CD14-positive monocyte (primary cell): ENCODE measurements at regions not wholly inside any gene's neighbourhood (a gene's known extent, or its start where the extent isn't known, plus 50 kb on each side); places are given as distances from the start of the nearest gene placed in this dataset.

Experiments
- DNase-seq, 3 donors: peaks; one replicate each; pipeline ENCODE4 v3.0.0-alpha.2; 2011 to 2022
- H2AFZ ChIP-seq: 2 replicates; pipeline ENCODE4 v1.6.0; 2012; ENCODE audit warnings: mild to moderate bottlenecking, low read depth, low read length, inconsistent platforms; ENCODE audit not compliant: insufficient read depth, poor library complexity, severe bottlenecking
- H3K27ac ChIP-seq, 2 donors: 1 replicate in 1 of 2; 2 replicates in 1 of 2; pipeline ENCODE4 v1.5.1; 2012 to 2013; ENCODE audit warnings: low read length in 2 of 2, control low read depth in 1 of 2, inconsistent platforms in 1 of 2, low read depth in 1 of 2, mild to moderate bottlenecking in 1 of 2
- H3K27me3 ChIP-seq, 2 donors: one replicate each; pipeline versions ENCODE4 v1.6.0 to v1.6.1; 2011 to 2013; ENCODE audit warnings: low read length in 2 of 2; ENCODE audit not compliant: control insufficient read depth in 2 of 2, insufficient read depth in 2 of 2
- H3K36me3 ChIP-seq, 2 donors: replicated peaks in 1 of 2; 1 replicate in 1 of 2; 2 replicates in 1 of 2; pipeline versions ENCODE4 v1.5.1 to v1.6.1; 2012 to 2013; ENCODE audit warnings: low read length in 2 of 2, control low read depth in 1 of 2, inconsistent platforms in 1 of 2, mild to moderate bottlenecking in 1 of 2; ENCODE audit not compliant: insufficient read depth in 2 of 2, control insufficient read depth in 1 of 2
- H3K4me1 ChIP-seq, 2 donors: 1 replicate in 1 of 2; 2 replicates in 1 of 2; pipeline versions ENCODE4 v1.5.1 to v1.6.1; 2012 to 2013; ENCODE audit warnings: low read length in 2 of 2, control low read depth in 1 of 2, inconsistent platforms in 1 of 2, mild to moderate bottlenecking in 1 of 2, moderate library complexity in 1 of 2; ENCODE audit not compliant: insufficient read depth in 2 of 2, control insufficient read depth in 1 of 2
- H3K4me2 ChIP-seq: replicated peaks from 2 replicates; pipeline ENCODE3; 2012; ENCODE audit warnings: low read length, moderate library complexity, mild to moderate bottlenecking; ENCODE audit not compliant: poor library complexity, severe bottlenecking; ENCODE audit errors: extremely low read depth
- H3K4me3 ChIP-seq, 3 experiments: fragments of 200-600 bp in 1 of 3; sonication (generic) in 1 of 3; replicated peaks in 1 of 3; 1 replicate in 2 of 3; 2 replicates in 1 of 3; pipeline ENCODE4 v1.5.1; 2011 to 2013; ENCODE audit warnings: low read length in 3 of 3, mild to moderate bottlenecking in 3 of 3, control low read depth in 2 of 3, low read depth in 2 of 3, inconsistent platforms in 1 of 3, moderate library complexity in 1 of 3
- H3K79me2 ChIP-seq: 2 replicates; pipeline ENCODE4 v1.6.0; 2012; ENCODE audit warnings: mild to moderate bottlenecking, control low read depth, inconsistent platforms, low read length, moderate library complexity; ENCODE audit not compliant: insufficient read depth
- H3K9ac ChIP-seq: 2 replicates; pipeline ENCODE4 v1.6.0; 2017; ENCODE audit warnings: low read length, mild to moderate bottlenecking; ENCODE audit not compliant: insufficient read depth, poor library complexity, severe bottlenecking
- H3K9me3 ChIP-seq, 2 donors: replicated peaks in 1 of 2; 1 replicate in 1 of 2; 2 replicates in 1 of 2; pipeline versions ENCODE4 v1.5.1 to v1.6.1; 2012 to 2013; ENCODE audit warnings: low read length in 2 of 2, control low read depth in 1 of 2; ENCODE audit not compliant: control insufficient read depth in 1 of 2, insufficient read depth in 1 of 2
- H4K20me1 ChIP-seq: 2 replicates; pipeline ENCODE4 v1.6.0; 2012; ENCODE audit warnings: mild to moderate bottlenecking, low read length, control low read depth, moderate library complexity; ENCODE audit not compliant: insufficient read depth
- H3K27ac Mint-ChIP-seq, 7 donors: one replicate each; pipeline ENCODE4 v1.8.0; 2020; ENCODE audit warnings: mild to moderate bottlenecking in 7 of 7, mixed read lengths in 7 of 7, moderate library complexity in 6 of 7, inconsistent platforms in 2 of 7
- H3K27me3 Mint-ChIP-seq, 3 donors: one replicate each; pipeline ENCODE4 v1.8.0; 2021 to 2022; ENCODE audit warnings: low read depth in 3 of 3, mild to moderate bottlenecking in 3 of 3, mixed read lengths in 3 of 3, moderate library complexity in 3 of 3, inconsistent platforms in 1 of 3
- H3K36me3 Mint-ChIP-seq, 2 donors: one replicate each; pipeline ENCODE4 v1.8.0; 2020; ENCODE audit warnings: mixed read lengths in 2 of 2, inconsistent platforms in 1 of 2, mild to moderate bottlenecking in 1 of 2
- H3K4me1 Mint-ChIP-seq: one replicate; pipeline ENCODE4 v1.8.0; 2020; ENCODE audit warnings: mild to moderate bottlenecking, mixed read lengths
- H3K4me3 Mint-ChIP-seq, 2 donors: one replicate each; pipeline ENCODE4 v1.8.0; 2020; ENCODE audit warnings: mild to moderate bottlenecking in 2 of 2, mixed read lengths in 2 of 2, moderate library complexity in 1 of 2
- H3K9me3 Mint-ChIP-seq, 7 donors: one replicate each; pipeline ENCODE4 v1.8.0; 2020 to 2022; ENCODE audit warnings: mixed read lengths in 7 of 7, mild to moderate bottlenecking in 6 of 7, moderate library complexity in 6 of 7, inconsistent platforms in 2 of 7
- WGBS: methylation state at CpG from one replicate; pipeline ENCODE4 v1.1.5; 2013; ENCODE audit warnings: missing lambda C conversion rate; ENCODE audit not compliant: insufficient coverage; 5-methylcytosine and 5-hydroxymethylcytosine counted together
- intact Hi-C, 2 donors: fragments of 100-400 bp; cut with micrococcal nuclease; formaldehyde crosslinking; loops; one replicate each; pipeline versions ENCODE4 v1.15.0 to v1.15.1; 2023
- TF ChIP-seq, protein P1 (sequence below): fragments of 200-600 bp; IDR thresholded peaks from one replicate; pipeline ENCODE4 v1.8.0; 2022; ENCODE audit warnings: antibody characterized with exemption, mild to moderate bottlenecking

DNA sequence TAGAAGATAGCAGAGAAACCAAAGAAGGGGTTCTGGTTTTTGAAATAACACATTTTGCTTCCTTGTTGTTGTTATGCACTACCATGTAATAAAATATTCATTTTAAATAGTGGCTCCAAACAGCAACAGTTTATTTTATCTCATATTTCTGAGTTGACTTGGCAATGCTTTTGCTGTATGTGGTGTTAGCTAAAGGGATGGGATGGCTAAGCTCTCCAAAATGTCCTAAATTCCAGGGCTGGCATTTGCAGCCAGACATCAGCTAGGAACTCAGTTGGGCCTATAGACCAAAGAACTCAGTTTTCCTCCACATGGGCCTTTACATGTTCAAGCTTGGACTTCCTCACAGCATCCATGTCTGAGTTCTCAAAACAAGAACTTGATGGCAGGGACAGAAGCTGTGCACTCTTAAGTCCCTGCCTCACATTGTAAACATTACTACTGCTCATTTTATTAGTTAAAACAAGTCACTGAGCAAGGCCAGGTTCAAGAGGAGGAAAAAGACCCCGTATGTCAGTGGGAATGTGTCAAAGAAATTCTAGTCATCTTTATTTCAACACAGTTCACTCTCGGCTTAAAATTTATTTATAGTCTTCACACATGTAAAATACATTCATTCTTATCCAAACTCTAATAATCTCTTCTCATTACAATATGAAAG, 819.3 kb upstream of the PCDH20 start:
- no peaks in the 10 kb centered on the region for H3K4me1 ChIP-seq
- H3K79me2 ChIP-seq, result no peaks in the 10 kb centered on the region
- no peak for DNase-seq
- H3K4me3 ChIP-seq, result no peak overlapping the region
- no peaks in the 10 kb centered on the region for H3K4me1 Mint-ChIP-seq
- no peaks in the 10 kb centered on the region for H3K36me3 ChIP-seq
- no peak overlapping the region for H3K27ac ChIP-seq
- H3K4me3 Mint-ChIP-seq, result no peak overlapping the region
- H3K36me3 Mint-ChIP-seq, result no peaks in the 10 kb centered on the region
- H3K27ac Mint-ChIP-seq, result no peak overlapping the region
- H3K4me2 ChIP-seq, result no peak overlapping the region
- H2AFZ ChIP-seq, result no peak overlapping the region
- no peaks in the 10 kb centered on the region for H3K27me3 ChIP-seq
- intact Hi-C loops, result no loop called here
- no peaks in the 10 kb centered on the region for H4K20me1 ChIP-seq
- TF ChIP-seq, protein P1, sequence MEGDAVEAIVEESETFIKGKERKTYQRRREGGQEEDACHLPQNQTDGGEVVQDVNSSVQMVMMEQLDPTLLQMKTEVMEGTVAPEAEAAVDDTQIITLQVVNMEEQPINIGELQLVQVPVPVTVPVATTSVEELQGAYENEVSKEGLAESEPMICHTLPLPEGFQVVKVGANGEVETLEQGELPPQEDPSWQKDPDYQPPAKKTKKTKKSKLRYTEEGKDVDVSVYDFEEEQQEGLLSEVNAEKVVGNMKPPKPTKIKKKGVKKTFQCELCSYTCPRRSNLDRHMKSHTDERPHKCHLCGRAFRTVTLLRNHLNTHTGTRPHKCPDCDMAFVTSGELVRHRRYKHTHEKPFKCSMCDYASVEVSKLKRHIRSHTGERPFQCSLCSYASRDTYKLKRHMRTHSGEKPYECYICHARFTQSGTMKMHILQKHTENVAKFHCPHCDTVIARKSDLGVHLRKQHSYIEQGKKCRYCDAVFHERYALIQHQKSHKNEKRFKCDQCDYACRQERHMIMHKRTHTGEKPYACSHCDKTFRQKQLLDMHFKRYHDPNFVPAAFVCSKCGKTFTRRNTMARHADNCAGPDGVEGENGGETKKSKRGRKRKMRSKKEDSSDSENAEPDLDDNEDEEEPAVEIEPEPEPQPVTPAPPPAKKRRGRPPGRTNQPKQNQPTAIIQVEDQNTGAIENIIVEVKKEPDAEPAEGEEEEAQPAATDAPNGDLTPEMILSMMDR, result no peak
- H3K9me3 Mint-ChIP-seq, result peaks cover 0 to 5% (median 0%) of the 10 kb centered on the region in 7 donors
- WGBS, result no CpG with 5 or more reads among the region's 2 CpGs
- H3K27me3 Mint-ChIP-seq, result no peaks in the 10 kb centered on the region
- H3K9ac ChIP-seq, result no peak overlapping the region
- H3K9me3 ChIP-seq, result no peaks in the 10 kb centered on the region

GRCh38 chr13:62210951-62211350, 795.3 kb upstream of the PCDH20 start:
- Histone ChIP-seq H3K9me3 (peaks cover 4 to 9% of the 10 kb centered on the region in 2 donors), H3K4me3 (no peak overlapping the region), H3K27me3 (no peaks in the 10 kb centered on the region), H3K79me2 (no peaks in the 10 kb centered on the region), H3K27ac (no peak overlapping the region), H3K36me3 (no peaks in the 10 kb centered on the region), H2AFZ (no peak overlapping the region), H4K20me1 (no peaks in the 10 kb centered on the region), H3K4me2 (no peak overlapping the region), H3K4me1 (no peaks in the 10 kb centered on the region), H3K9ac (no peak overlapping the region)
- no peak for DNase-seq
- TF ChIP-seq, protein P1, result no peak
- no peaks in the 10 kb centered on the region for H3K27me3 Mint-ChIP-seq
- no peak overlapping the region for H3K27ac Mint-ChIP-seq
- H3K4me3 Mint-ChIP-seq, result no peak overlapping the region
- H3K9me3 Mint-ChIP-seq, result peaks cover 0 to 12% (median 5%) of the 10 kb centered on the region in 7 donors
- no peaks in the 10 kb centered on the region for H3K4me1 Mint-ChIP-seq
- H3K36me3 Mint-ChIP-seq, result no peaks in the 10 kb centered on the region
- intact Hi-C loops, result no loop called here
- no CpG with 5 or more reads among the region's 3 CpGs for WGBS
